ENCODE measurements at regions not wholly inside any gene's neighbourhood (a gene's known extent, or its start where the extent isn't known, plus 50 kb on each side); places are given as distances from the start of the nearest gene placed in this dataset.

GRCh38 chr1:106749491-106749890 lies 307.0 kb upstream of the PRMT6 start:
- TF ChIP-seq CTCF (IDR thresholded peaks at IDR 0.05; ENCODE audit: low read depth, low read length, missing input control) (no peak), MAX (IDR thresholded peaks at IDR 0.05) (no peak), RXRA (IDR thresholded peaks at IDR 0.05) (no peak), FOXA1 (IDR thresholded peaks at IDR 0.05) (no peak), SP1 (IDR thresholded peaks at IDR 0.05) (no peak), GABPA (IDR thresholded peaks at IDR 0.05 in 1 of 2, conservative IDR thresholded peaks at IDR 0.05 in 1 of 2) (no peak), YY1 (IDR thresholded peaks at IDR 0.05) (no peak), TAF1 (conservative IDR thresholded peaks at IDR 0.05) (no peak), ATF3 (IDR thresholded peaks at IDR 0.05) (no peak), JUND (IDR thresholded peaks at IDR 0.05) (no peak), RAD21 (IDR thresholded peaks at IDR 0.05) (no peak), HNF4A (conservative IDR thresholded peaks at IDR 0.05) (no peak), EGR1 (IDR thresholded peaks at IDR 0.05; ENCODE audit: low read depth in 2 of 2) (no peak)
- TF ChIP-seq, protein P1, sequence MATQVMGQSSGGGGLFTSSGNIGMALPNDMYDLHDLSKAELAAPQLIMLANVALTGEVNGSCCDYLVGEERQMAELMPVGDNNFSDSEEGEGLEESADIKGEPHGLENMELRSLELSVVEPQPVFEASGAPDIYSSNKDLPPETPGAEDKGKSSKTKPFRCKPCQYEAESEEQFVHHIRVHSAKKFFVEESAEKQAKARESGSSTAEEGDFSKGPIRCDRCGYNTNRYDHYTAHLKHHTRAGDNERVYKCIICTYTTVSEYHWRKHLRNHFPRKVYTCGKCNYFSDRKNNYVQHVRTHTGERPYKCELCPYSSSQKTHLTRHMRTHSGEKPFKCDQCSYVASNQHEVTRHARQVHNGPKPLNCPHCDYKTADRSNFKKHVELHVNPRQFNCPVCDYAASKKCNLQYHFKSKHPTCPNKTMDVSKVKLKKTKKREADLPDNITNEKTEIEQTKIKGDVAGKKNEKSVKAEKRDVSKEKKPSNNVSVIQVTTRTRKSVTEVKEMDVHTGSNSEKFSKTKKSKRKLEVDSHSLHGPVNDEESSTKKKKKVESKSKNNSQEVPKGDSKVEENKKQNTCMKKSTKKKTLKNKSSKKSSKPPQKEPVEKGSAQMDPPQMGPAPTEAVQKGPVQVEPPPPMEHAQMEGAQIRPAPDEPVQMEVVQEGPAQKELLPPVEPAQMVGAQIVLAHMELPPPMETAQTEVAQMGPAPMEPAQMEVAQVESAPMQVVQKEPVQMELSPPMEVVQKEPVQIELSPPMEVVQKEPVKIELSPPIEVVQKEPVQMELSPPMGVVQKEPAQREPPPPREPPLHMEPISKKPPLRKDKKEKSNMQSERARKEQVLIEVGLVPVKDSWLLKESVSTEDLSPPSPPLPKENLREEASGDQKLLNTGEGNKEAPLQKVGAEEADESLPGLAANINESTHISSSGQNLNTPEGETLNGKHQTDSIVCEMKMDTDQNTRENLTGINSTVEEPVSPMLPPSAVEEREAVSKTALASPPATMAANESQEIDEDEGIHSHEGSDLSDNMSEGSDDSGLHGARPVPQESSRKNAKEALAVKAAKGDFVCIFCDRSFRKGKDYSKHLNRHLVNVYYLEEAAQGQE (IDR thresholded peaks at IDR 0.05): no peak

Data from liver (tissue), 3 donors.